ENCODE measurements at regions not wholly inside any gene's neighbourhood (a gene's known extent, or its start where the extent isn't known, plus 50 kb on each side); places are given as distances from the start of the nearest gene placed in this dataset.

GRCh38 chr9:93898026-93898425, 57.1 kb downstream of the BARX1 start:
- WGBS, result 73% methylated on average over 2 of the region's 2 CpGs
- TF ChIP-seq POLR2AphosphoS5 (IDR thresholded peaks at IDR 0.05) (no peak), POLR2A (IDR thresholded peaks at IDR 0.05) (no peak), CTCF (IDR thresholded peaks at IDR 0.05) (no peak)

GRCh38 chr9:93897075-93897970, 57.8 kb downstream of the BARX1 start:
- WGBS, result 96% methylated on average over 8 of the region's 8 CpGs
- no peaks in the 10 kb centered on the region for H3K4me1 ChIP-seq (replicated peaks)
- H3K27ac ChIP-seq, result no peak overlapping the region
- H3K4me3 ChIP-seq, result no peak overlapping the region
- intact Hi-C loops (cut with DNase I), result no loop called here
- H3K36me3 ChIP-seq, result no peaks in the 10 kb centered on the region
- no peaks in the 10 kb centered on the region for H3K27me3 ChIP-seq (replicated peaks; ENCODE audit: insufficient read depth)
- no peak for TF ChIP-seq CTCF (IDR thresholded peaks at IDR 0.05)
- no peak for TF ChIP-seq POLR2AphosphoS5 (IDR thresholded peaks at IDR 0.05)
- TF ChIP-seq POLR2A (IDR thresholded peaks at IDR 0.05), result no peak
- H3K9me3 ChIP-seq, result no peaks in the 10 kb centered on the region
- DNase-seq (ENCODE audit: low spot score), result no peak

More at GRCh38 chr9:93898026-93898425, 57.1 kb downstream of the BARX1 start:
- intact Hi-C loops (cut with DNase I), result no loop called here
- DNase-seq (ENCODE audit: low spot score), result no peak
- Histone ChIP-seq H3K4me3 (no peak overlapping the region), H3K27ac (no peak overlapping the region), H3K4me1 (replicated peaks) (no peaks in the 10 kb centered on the region), H3K27me3 (replicated peaks; ENCODE audit: insufficient read depth) (no peaks in the 10 kb centered on the region), H3K36me3 (no peaks in the 10 kb centered on the region), H3K9me3 (no peaks in the 10 kb centered on the region)

- 93% methylated on average over 9 of the region's 9 CpGs for WGBS
These were observed 58.6 kb downstream of the BARX1 start for GRCh38 chr9:93896496-93897033.

DNA sequence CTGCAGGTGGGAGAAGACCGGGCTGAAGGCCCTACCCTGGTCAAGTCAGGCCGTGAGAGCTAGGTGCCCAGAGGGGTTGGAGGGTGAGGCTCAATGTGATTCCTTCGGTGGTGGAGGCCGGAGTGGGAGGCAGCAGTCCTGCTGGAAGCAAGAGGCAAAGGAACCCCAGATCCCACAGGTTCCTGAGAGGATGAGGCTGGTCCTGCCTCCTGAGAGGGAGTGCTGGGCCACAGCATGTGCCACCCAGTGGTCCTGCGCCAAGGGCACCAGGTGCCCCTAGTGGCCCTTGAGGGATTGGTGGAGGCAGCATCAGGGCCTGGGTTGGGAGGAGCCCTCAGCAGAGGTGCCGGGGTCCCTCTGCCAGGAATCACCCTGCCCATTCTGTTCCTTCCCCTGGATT, 59.1 kb downstream of the BARX1 start:
- no peaks in the 10 kb centered on the region for H3K9me3 ChIP-seq
- H3K4me3 ChIP-seq, result no peak overlapping the region
- H3K36me3 ChIP-seq, result no peaks in the 10 kb centered on the region
- H3K27ac ChIP-seq, result no peak overlapping the region
- no peaks in the 10 kb centered on the region for H3K27me3 ChIP-seq (replicated peaks; ENCODE audit: insufficient read depth)
- no peaks in the 10 kb centered on the region for H3K4me1 ChIP-seq (replicated peaks)
- DNase-seq (ENCODE audit: low spot score), result no peak
- TF ChIP-seq POLR2A (IDR thresholded peaks at IDR 0.05) (no peak), CTCF (IDR thresholded peaks at IDR 0.05) (no peak), POLR2AphosphoS5 (IDR thresholded peaks at IDR 0.05) (no peak)
- intact Hi-C loops (cut with DNase I), result no loop called here
- 90% methylated on average over 6 of the region's 6 CpGs for WGBS

More at GRCh38 chr9:93896496-93897033, 58.6 kb downstream of the BARX1 start:
- no peak for DNase-seq (ENCODE audit: low spot score)
- Histone ChIP-seq H3K36me3 (no peaks in the 10 kb centered on the region), H3K4me3 (no peak overlapping the region), H3K4me1 (replicated peaks) (no peaks in the 10 kb centered on the region), H3K27me3 (replicated peaks; ENCODE audit: insufficient read depth) (no peaks in the 10 kb centered on the region), H3K9me3 (no peaks in the 10 kb centered on the region), H3K27ac (no peak overlapping the region)
- intact Hi-C loops (cut with DNase I), result no loop called here
- TF ChIP-seq POLR2AphosphoS5 (IDR thresholded peaks at IDR 0.05) (no peak), CTCF (IDR thresholded peaks at IDR 0.05) (no peak), POLR2A (IDR thresholded peaks at IDR 0.05) (no peak)
